Mucosa of descending colon (tissue), 3 donors: ENCODE measurements at regions not wholly inside any gene's neighbourhood (a gene's known extent, or its start where the extent isn't known, plus 50 kb on each side); places are given as distances from the start of the nearest gene placed in this dataset.

Experiments
- ATAC-seq: fragments of 200-7000 bp; cut with Tn5 transposase; one replicate; pipeline ENCODE4 v1.9.1; 2020; ENCODE audit warnings: mild to moderate bottlenecking, moderate library complexity
- DNase-seq, 3 donors: peaks; one replicate each; pipeline ENCODE4 v3.0.0-alpha.2; 2020
- H3K36me3 ChIP-seq: fragments of 200-600 bp; one replicate; pipeline ENCODE4 v1.8.0; 2021; ENCODE audit warnings: low read depth, mild to moderate bottlenecking
- H3K4me1 ChIP-seq: fragments of 200-600 bp; one replicate; pipeline ENCODE4 v1.8.0; 2021; ENCODE audit warnings: low read depth, mild to moderate bottlenecking
- H3K4me3 ChIP-seq: fragments of 200-600 bp; one replicate; pipeline ENCODE4 v1.8.0; 2021; ENCODE audit warnings: mild to moderate bottlenecking
- H3K9me3 ChIP-seq: fragments of 200-600 bp; one replicate; pipeline ENCODE4 v1.8.0; 2021; ENCODE audit warnings: mild to moderate bottlenecking
- CTCF ChIP-seq: fragments of 200-600 bp; IDR thresholded peaks from one replicate; pipeline ENCODE4 v1.8.0; 2022; ENCODE audit warnings: antibody characterized with exemption, mild to moderate bottlenecking
- intact Hi-C, 2 donors: fragments of 100-400 bp; cut with DNase I in 1 of 2; cut with micrococcal nuclease in 1 of 2; formaldehyde crosslinking; loops; one replicate each; pipeline versions ENCODE4 v1.11.0 to v1.11.1; 2022; cut with DNase I, micrococcal nuclease
- donor health status: DM: no; HTN: no; CAD: no; lungs with moderate emphysema.
- donor health status: DM: no; HTN: no; CAD: no.
- donor health status: DM: no; HTN: yes; CAD: no.

GRCh38 chr6:106789428-106790148 lies 160.2 kb downstream of the QRSL1 start:
- intact Hi-C loops, result no loop called here
- no peaks in the 10 kb centered on the region for H3K9me3 ChIP-seq
- no peak for ATAC-seq
- no peak overlapping the region for H3K4me3 ChIP-seq
- no peaks in the 10 kb centered on the region for H3K4me1 ChIP-seq
- TF ChIP-seq CTCF, result no peak
- no peak for DNase-seq
- no peaks in the 10 kb centered on the region for H3K36me3 ChIP-seq

DNA sequence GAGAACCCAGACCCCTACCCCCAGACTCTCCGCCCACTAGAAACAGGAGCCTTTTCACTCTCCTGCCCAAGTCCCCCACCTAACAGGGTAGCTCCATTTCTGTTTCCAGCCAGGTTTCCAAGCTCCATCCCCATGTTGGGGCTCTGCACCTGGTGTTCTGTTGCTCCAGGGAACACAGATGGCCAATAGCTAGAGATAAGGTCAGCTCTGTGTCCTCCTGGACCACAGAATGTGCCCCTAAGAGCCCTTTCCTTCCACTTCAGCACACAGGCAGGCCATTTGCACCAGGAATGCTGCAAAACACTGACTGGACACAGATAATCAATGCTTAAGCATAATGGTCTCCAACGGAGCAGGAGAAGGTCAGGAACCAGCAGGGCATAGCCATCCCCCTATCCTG lies 159.4 kb downstream of the QRSL1 start:
- no peak for TF ChIP-seq CTCF
- H3K4me3 ChIP-seq, result no peak overlapping the region
- no peaks in the 10 kb centered on the region for H3K36me3 ChIP-seq
- DNase-seq, result no peak
- no peaks in the 10 kb centered on the region for H3K9me3 ChIP-seq
- ATAC-seq, result no peak
- no peaks in the 10 kb centered on the region for H3K4me1 ChIP-seq
- intact Hi-C loops, result no loop called here

DNA sequence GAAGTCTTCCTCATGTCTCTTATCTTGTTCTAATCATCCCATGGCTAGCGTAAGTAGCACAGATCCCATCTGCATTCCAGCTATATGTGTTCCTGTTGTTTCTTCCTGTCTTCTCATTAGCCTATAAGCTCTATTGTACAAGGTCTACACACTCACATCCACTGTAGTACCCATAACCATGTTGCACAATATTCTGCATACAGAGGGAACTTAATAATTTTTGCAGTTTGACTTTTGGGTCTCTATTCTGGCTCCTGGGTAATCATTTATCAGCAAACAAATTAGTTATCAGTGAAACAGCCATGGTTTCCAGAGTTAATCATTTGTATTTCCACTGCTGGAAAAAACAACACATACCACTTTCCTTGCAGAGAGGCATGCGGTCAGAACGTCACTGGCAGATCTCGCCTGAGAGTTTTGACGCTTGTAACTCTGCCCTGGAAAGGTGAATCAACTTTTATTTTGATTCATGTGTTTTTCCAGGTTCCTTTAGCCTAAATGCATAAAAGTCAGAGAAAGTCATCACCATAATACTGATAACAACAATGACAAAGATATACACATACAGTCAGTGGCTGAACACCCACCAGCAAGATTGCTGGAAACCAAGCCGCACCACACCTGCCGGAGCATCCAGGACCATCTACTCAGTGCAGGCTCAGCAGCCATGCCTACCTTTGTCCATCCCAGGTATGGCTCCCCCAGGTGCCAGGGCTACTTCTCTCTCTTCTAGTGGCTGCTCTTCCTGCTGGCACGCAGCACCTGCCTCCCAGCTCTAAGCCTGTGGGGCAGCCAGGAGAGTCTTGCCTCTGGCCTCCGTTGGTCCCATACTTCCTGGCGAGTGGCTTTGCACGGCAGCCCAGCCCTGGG lies 158.2 kb downstream of the QRSL1 start:
- DNase-seq (no peak), ATAC-seq (no peak)
- Histone ChIP-seq H3K9me3 (no peaks in the 10 kb centered on the region), H3K4me1 (no peaks in the 10 kb centered on the region), H3K4me3 (no peak overlapping the region), H3K36me3 (no peaks in the 10 kb centered on the region)
- no peak for TF ChIP-seq CTCF
- intact Hi-C loops, result no loop called here

DNA sequence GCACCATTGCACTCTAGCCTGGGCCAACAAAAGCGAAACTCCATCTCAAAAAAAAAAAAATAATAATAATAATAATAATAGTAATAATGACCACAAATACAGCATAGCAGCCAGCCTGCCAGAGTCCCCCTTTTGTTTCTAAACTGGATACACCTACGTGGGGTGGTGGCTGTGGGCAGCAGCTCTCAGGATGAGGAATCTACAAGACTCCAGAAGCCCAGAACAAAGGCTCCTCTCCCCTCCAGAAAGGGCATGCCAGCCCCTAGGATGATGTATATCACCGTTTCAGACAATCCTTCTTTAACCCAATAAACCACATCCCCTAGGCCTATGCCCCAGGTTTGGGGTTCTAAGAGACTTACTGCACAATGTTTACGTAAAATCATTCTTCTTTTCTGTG lies 155.9 kb downstream of the QRSL1 start:
- DNase-seq (no peak), ATAC-seq (no peak)
- Histone ChIP-seq H3K4me1 (peaks cover 7% of the 10 kb centered on the region), H3K9me3 (no peaks in the 10 kb centered on the region), H3K36me3 (no peaks in the 10 kb centered on the region), H3K4me3 (no peak overlapping the region)
- intact Hi-C loops, result no loop called here
- TF ChIP-seq CTCF, result no peak

DNA sequence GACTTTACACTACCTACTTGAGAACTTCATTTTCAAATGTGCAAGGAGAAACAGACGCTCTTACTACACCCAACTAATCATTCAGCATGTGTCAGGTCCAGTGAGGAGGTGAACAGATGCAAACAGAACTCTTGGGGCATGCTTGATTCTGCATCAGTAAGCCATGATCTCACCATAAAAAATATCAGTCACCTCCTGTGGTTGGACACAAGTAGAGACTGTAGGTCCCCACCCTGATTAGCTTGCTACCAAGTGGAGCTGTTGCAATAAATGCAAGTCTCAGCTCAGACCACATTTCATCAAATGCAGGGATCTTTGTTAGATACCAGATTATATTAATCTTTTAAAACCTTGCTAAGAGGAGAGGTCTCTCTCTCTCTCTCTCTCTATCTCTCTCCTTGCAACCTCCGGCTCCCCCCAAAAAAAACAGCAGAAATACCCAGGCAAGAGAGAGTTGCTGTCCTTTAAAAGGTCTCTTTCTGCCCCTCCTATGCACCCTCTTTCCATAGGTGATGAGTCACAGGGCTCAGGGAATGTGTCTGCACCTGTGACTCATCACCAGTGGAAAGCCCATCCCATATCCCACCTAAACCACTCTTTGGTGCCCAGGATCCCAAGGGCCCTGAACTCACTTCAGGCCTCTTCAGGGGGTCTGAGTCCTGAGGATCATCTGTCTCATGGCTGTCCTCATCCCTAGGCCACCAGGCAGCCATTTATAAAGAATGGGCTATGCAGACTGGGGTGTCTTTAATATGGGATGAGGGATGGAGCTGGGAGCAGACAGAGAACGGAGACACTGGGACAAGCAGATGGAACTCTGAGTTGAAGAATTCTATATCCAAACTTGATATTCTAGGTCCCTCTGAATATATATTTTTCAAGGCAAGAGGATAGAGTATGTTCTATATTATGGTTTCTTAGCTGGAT lies 154.5 kb downstream of the QRSL1 start:
- Histone ChIP-seq H3K9me3 (peaks cover 7% of the 10 kb centered on the region), H3K36me3 (no peaks in the 10 kb centered on the region), H3K4me1 (peaks cover 8% of the 10 kb centered on the region), H3K4me3 (no peak overlapping the region)
- DNase-seq (no peak), ATAC-seq (no peak)
- TF ChIP-seq CTCF, result no peak
- intact Hi-C loops, result no loop called here
